ENCODE measurements at regions not wholly inside any gene's neighbourhood (a gene's known extent, or its start where the extent isn't known, plus 50 kb on each side); places are given as distances from the start of the nearest gene placed in this dataset.

- no peak for TF ChIP-seq CTCF (conservative IDR thresholded peaks at IDR 0.05; ENCODE audit: low read length)
- no peak for TF ChIP-seq EZH2phosphoT487 (IDR thresholded peaks at IDR 0.05; ENCODE audit: borderline replicate concordance)
These were observed 552.6 kb upstream of the TBL1XR1 start for GRCh38 chr3:177749836-177750235.

All from Loucy (cell line).